ENCODE measurements at regions not wholly inside any gene's neighbourhood (a gene's known extent, or its start where the extent isn't known, plus 50 kb on each side); places are given as distances from the start of the nearest gene placed in this dataset.

GRCh38 chr15:36499412-36500389 lies 79.7 kb upstream of the CDIN1 start:
- no peak for DNase-seq (ENCODE audit: low read depth in 1 of 2, low spot score in 1 of 2)

- DNase-seq (ENCODE audit: low read depth in 1 of 2, low spot score in 1 of 2): no peak
Measured at GRCh38 chr15:36501063-36501678, 78.3 kb upstream of the CDIN1 start.

DNA sequence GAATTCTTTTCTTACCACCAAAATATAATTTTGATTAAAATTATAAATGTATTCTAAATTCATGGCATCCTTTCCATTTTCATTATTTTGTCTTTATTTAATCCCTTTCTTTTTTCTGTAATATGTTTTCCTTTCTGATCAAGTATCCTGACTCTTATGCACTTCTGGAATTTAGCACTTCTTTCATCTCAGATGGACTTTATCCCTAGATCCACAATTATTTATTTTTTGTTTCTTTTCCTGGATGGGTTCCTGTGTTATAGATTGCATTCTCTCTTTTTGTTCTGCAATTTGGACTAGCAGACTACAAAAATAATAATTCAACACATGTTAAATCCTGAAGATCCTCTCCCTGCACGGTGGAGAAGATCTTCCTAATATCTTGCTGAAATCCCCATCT lies 76.9 kb upstream of the CDIN1 start:
- no peak for DNase-seq (ENCODE audit: low read depth in 1 of 2, low spot score in 1 of 2)

GRCh38 chr15:36506733-36507356 lies 72.6 kb upstream of the CDIN1 start:
- DNase-seq (ENCODE audit: low read depth in 1 of 2, low spot score in 1 of 2): no peak

- no peak for DNase-seq (ENCODE audit: low read depth in 1 of 2, low spot score in 1 of 2)
Measured at GRCh38 chr15:36507458-36507857, 72.0 kb upstream of the CDIN1 start.

DNA sequence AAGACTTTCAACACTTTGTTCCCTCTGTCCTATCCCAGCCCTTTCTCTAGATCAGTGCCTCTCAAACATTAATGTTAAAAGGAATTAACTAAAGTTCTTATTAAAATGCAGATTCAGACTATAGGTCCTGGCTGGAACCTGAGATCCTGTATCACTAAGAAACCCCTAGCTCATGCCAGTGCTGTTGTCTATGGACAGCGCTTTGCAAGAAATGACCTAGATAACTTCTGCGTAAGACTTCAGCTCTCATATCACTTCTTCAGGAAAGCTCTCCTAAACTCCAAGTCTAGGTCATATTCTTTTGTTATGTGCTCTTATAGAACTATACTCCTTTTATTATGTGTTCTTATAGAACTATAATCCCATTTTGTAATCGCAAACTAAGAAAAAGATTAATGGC lies 67.8 kb upstream of the CDIN1 start:
- DNase-seq (ENCODE audit: low read depth in 1 of 2, low spot score in 1 of 2): no peak

GRCh38 chr15:36517758-36518157 lies 61.7 kb upstream of the CDIN1 start:
- no peak for DNase-seq (ENCODE audit: low read depth in 1 of 2, low spot score in 1 of 2)

GRCh38 chr15:36519067-36519466 lies 60.4 kb upstream of the CDIN1 start:
- DNase-seq (ENCODE audit: low read depth in 1 of 2, low spot score in 1 of 2): no peak

DNA sequence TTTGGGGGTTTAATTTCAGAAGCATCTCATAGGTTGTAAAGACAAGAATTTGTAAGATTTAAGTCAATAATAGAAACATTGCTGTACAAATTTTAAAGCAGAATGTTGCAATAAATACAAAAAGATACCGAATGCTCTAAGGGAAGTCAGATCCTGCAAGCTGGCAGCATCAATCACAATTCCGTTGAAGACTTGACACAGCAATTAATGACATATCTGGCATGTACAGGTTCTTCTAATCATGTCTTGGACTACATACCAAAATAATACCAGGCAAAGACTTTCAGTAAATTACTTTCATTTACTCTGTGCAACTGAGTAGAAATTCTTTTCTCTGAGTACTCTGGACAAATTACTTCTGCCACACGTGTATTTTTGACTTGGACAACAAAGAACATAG lies 54.0 kb upstream of the CDIN1 start:
- DNase-seq (ENCODE audit: low read depth in 1 of 2, low spot score in 1 of 2): no peak

- no peak for DNase-seq (ENCODE audit: low read depth in 1 of 2, low spot score in 1 of 2)
Measured at GRCh38 chr15:36527235-36528162, 51.9 kb upstream of the CDIN1 start.

GRCh38 chr15:36529296-36530011 lies 50.0 kb upstream of the CDIN1 start:
- no peak for DNase-seq (ENCODE audit: low read depth in 1 of 2, low spot score in 1 of 2)
